DOHH2 (cell line): ENCODE measurements at regions not wholly inside any gene's neighbourhood (a gene's known extent, or its start where the extent isn't known, plus 50 kb on each side); places are given as distances from the start of the nearest gene placed in this dataset.

Experiments
- H3F3A ChIP-seq: fragments of 200-600 bp; sonication (generic), shearing (Covaris generic); 2 replicates; pipeline ENCODE4 v1.6.0; 2016; ENCODE audit warnings: antibody characterized with exemption, mild to moderate bottlenecking; ENCODE audit not compliant: control insufficient read depth, insufficient read depth
- H3K27ac ChIP-seq: fragments of 200-600 bp; sonication (generic); 2 replicates; pipeline ENCODE4 v1.5.1; 2014; ENCODE audit warnings: low read depth, mild to moderate bottlenecking, low read length, moderate library complexity
- H3K27me3 ChIP-seq: fragments of 200-600 bp; sonication (generic); 2 replicates; pipeline ENCODE4 v1.6.1; 2014; ENCODE audit warnings: mild to moderate bottlenecking, low read length, mixed read lengths; ENCODE audit not compliant: control insufficient read depth
- H3K36me3 ChIP-seq: fragments of 200-600 bp; sonication (generic); 2 replicates; pipeline ENCODE4 v1.6.1; 2014; ENCODE audit warnings: mild to moderate bottlenecking, low read length, moderate library complexity, mixed read lengths; ENCODE audit not compliant: control insufficient read depth
- H3K4me1 ChIP-seq: fragments of 200-600 bp; sonication (generic); 2 replicates; pipeline ENCODE4 v1.6.1; 2014; ENCODE audit warnings: mild to moderate bottlenecking, low read length, mixed read lengths; ENCODE audit not compliant: control insufficient read depth
- H3K4me2 ChIP-seq: fragments of 200-600 bp; sonication (generic); 2 replicates; pipeline ENCODE4 v1.6.0; 2014; ENCODE audit warnings: mild to moderate bottlenecking, low read length, moderate library complexity
- H3K4me3 ChIP-seq: fragments of 200-600 bp; sonication (generic); 2 replicates; pipeline ENCODE4 v1.5.1; 2014; ENCODE audit warnings: mild to moderate bottlenecking, low read length, mixed read lengths
- H3K79me2 ChIP-seq: fragments of 200-600 bp; sonication (generic); 2 replicates; pipeline ENCODE4 v1.6.1; 2014; ENCODE audit warnings: mild to moderate bottlenecking, low read length, mixed read lengths; ENCODE audit not compliant: control insufficient read depth
- H3K9me2 ChIP-seq: fragments of 200-600 bp; sonication (generic); replicated peaks from 2 replicates; pipeline ENCODE4 v1.6.1; 2014; ENCODE audit warnings: mild to moderate bottlenecking, low read length, mixed read lengths; ENCODE audit not compliant: control insufficient read depth
- H3K9me3 ChIP-seq: fragments of 200-600 bp; sonication (generic); 2 replicates; pipeline ENCODE4 v1.6.1; 2014; ENCODE audit warnings: antibody characterized with exemption, low read length, mixed read lengths; ENCODE audit not compliant: control insufficient read depth, insufficient read depth
- H4K20me1 ChIP-seq: fragments of 200-600 bp; sonication (generic); 2 replicates; pipeline ENCODE4 v1.6.0; 2014; ENCODE audit warnings: low read depth, mild to moderate bottlenecking, antibody characterized with exemption, low read length, moderate library complexity; ENCODE audit not compliant: control insufficient read depth, insufficient read depth
- EZH2phosphoT487 ChIP-seq: fragments of 200-600 bp; sonication (generic); IDR thresholded peaks from 2 replicates; pipeline ENCODE4 v1.6.1; 2017; ENCODE audit warnings: borderline replicate concordance, mild to moderate bottlenecking, antibody characterized with exemption, low read length, moderate library complexity, mixed read lengths
- TF ChIP-seq, protein P1 (sequence below): fragments of 200-600 bp; sonication (generic); IDR thresholded peaks from one replicate; pipeline ENCODE4 v1.5.1; 2014; ENCODE audit warnings: antibody characterized with exemption, mild to moderate bottlenecking, low read depth, low read length; ENCODE audit not compliant: poor library complexity, severe bottlenecking

DNA sequence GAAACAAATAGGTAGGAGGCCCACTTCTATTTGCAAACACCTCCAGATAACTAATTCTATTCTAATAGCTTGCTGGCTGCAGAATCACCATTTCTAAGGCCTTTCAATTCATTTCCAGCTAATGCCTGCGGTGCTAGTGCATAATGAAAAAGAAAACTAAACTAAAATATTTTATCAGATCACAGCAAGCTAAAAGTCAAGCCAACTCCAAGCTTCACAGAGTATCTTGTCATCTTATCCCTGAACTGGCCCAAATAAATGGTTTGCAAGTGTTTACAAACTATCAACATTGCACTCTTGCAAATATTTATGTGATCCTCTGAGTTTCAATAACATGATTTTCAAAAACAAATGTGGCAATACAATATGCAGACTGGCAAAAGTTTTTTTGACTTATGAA lies 166.0 kb downstream of the IPMK start:
- H3K4me1 ChIP-seq, result no peaks in the 10 kb centered on the region

GRCh38 chr10:58094985-58095718 lies 172.5 kb downstream of the IPMK start:
- no peaks in the 10 kb centered on the region for H4K20me1 ChIP-seq
- no peak overlapping the region for H3K27ac ChIP-seq
- H3K4me1 ChIP-seq, result no peaks in the 10 kb centered on the region
- no peak for TF ChIP-seq EZH2phosphoT487
- TF ChIP-seq, protein P1, sequence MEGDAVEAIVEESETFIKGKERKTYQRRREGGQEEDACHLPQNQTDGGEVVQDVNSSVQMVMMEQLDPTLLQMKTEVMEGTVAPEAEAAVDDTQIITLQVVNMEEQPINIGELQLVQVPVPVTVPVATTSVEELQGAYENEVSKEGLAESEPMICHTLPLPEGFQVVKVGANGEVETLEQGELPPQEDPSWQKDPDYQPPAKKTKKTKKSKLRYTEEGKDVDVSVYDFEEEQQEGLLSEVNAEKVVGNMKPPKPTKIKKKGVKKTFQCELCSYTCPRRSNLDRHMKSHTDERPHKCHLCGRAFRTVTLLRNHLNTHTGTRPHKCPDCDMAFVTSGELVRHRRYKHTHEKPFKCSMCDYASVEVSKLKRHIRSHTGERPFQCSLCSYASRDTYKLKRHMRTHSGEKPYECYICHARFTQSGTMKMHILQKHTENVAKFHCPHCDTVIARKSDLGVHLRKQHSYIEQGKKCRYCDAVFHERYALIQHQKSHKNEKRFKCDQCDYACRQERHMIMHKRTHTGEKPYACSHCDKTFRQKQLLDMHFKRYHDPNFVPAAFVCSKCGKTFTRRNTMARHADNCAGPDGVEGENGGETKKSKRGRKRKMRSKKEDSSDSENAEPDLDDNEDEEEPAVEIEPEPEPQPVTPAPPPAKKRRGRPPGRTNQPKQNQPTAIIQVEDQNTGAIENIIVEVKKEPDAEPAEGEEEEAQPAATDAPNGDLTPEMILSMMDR, result no peak
- H3K27me3 ChIP-seq, result no peaks in the 10 kb centered on the region
- H3K4me2 ChIP-seq, result no peak overlapping the region
- H3F3A ChIP-seq, result no peaks in the 10 kb centered on the region
- H3K79me2 ChIP-seq, result no peaks in the 10 kb centered on the region
- no peaks in the 10 kb centered on the region for H3K9me3 ChIP-seq
- H3K36me3 ChIP-seq, result no peaks in the 10 kb centered on the region
- no peak overlapping the region for H3K4me3 ChIP-seq
- no peaks in the 10 kb centered on the region for H3K9me2 ChIP-seq

More for the DNA sequence above, 166.0 kb downstream of the IPMK start:
- H3K36me3 ChIP-seq, result no peaks in the 10 kb centered on the region
- H3K9me3 ChIP-seq, result no peaks in the 10 kb centered on the region
- H3F3A ChIP-seq, result no peaks in the 10 kb centered on the region
- no peaks in the 10 kb centered on the region for H3K79me2 ChIP-seq
- no peak overlapping the region for H3K4me2 ChIP-seq
- TF ChIP-seq EZH2phosphoT487, result no peak
- TF ChIP-seq, protein P1, result no peak
- no peaks in the 10 kb centered on the region for H3K27me3 ChIP-seq
- H3K4me3 ChIP-seq, result no peak overlapping the region
- H3K9me2 ChIP-seq, result no peaks in the 10 kb centered on the region
- H4K20me1 ChIP-seq, result no peaks in the 10 kb centered on the region
- no peak overlapping the region for H3K27ac ChIP-seq

DNA sequence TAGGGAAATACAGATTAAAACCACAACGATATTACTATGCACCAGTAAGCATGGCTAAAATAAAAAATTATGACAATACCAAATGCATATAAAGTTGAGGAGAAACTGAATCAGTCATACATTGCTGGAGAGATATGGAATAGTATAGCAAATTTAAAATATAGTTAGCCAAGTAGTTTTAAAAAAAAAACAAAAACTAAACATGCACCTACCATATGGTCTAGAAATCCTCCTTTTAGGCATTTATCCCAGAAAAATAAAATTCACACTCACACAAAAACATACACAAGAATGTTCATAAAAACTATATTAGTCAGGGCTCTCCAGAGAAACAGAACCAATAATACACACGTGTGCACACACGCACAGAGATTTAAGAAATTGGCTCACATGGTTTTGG lies 175.8 kb downstream of the IPMK start:
- Histone ChIP-seq H3K4me3 (no peak overlapping the region), H3K27me3 (no peaks in the 10 kb centered on the region), H3K9me2 (no peaks in the 10 kb centered on the region), H3K4me2 (no peak overlapping the region), H4K20me1 (no peaks in the 10 kb centered on the region), H3K27ac (no peak overlapping the region), H3K36me3 (no peaks in the 10 kb centered on the region), H3K4me1 (no peaks in the 10 kb centered on the region), H3K79me2 (no peaks in the 10 kb centered on the region), H3K9me3 (no peaks in the 10 kb centered on the region), H3F3A (no peaks in the 10 kb centered on the region)
- TF ChIP-seq EZH2phosphoT487, result no peak
- TF ChIP-seq, protein P1, result no peak
